ENCODE measurements at regions not wholly inside any gene's neighbourhood (a gene's known extent, or its start where the extent isn't known, plus 50 kb on each side); places are given as distances from the start of the nearest gene placed in this dataset.

DNA sequence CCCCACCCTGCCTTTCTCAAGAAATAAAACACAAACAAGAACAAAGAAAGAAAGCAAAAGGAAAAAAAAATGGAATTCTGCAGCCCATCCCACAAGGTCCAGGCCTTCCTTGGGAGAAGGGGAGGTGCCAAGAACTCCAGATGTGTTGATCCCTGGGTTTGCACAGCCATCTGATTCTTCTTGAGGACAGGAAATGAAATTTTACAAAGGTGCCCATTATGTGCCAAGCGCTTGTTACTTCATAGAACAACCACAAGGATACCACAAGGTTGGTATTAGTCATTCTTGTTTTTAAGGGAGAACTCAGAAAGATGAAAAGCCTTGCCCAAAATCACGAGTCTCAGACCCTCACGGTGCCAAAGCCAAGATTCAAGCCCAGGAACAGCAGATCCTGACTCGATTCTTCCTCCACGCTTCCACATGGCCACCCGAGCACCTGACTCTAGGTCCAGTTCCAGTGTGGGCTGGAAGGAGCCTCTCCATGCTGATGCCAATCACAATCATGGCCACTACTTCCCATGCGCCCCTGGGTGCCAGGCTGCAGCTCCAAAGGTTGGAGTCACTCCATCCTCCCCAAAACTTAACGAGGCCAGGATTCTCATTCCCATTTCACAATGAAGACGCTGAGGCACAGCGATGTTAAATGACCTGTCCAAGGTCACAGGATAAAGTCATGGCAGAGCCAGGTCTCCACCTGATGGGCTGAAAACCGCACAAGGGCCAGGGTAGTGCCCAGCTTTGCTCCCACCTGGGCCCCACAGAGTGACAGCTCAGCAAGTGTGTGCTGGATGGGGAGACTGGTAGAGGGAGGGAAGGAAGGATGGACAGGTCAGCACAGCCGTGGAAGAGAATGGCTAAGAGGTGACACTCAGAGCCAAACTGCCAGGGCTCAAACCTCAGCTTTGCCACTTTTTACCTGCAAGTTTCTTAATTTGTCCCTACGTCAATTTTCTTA, 66.7 kb upstream of the TOP1 start:
- no peak for DNase-seq

DNA sequence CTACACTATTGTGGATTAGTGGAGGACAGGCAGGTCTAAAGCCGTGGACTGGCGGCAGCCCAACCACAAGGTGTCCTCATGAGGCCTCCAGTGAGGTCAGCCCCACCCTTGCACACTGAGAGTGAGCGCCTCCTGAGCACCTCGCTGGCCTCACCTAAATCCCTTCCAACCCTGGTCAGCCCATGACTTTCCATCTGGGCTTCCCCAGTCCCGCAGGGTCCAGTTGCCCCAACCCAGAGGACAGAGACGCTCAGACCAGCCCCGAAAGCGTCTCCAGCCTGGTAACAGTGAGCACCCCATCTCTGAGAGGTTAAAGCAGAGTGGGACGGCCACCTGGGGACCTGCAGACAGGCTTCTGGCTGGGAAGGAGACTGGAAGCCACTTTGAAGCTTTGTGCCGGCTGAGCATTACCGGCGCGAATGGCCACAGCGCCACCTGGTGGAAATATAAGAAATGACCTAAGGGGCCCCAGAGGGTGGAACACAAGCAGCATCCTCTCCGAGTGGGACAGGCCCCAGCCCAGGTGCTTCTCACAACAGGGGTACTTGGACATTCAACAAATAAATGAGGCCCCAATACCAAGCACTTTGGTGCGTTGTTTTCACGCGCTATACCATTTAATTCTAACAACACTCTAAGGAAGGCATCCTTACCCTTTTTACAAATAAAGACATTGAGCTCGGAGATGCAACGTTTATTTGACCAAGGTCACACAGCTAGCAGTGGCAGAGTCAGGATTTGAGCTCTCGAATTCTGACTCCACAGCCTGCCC, 65.7 kb upstream of the TOP1 start:
- DNase-seq: peak; percentile 19

- DNase-seq: no peak
These were observed 65.1 kb upstream of the TOP1 start for GRCh38 chr20:40963505-40963845.

DNA sequence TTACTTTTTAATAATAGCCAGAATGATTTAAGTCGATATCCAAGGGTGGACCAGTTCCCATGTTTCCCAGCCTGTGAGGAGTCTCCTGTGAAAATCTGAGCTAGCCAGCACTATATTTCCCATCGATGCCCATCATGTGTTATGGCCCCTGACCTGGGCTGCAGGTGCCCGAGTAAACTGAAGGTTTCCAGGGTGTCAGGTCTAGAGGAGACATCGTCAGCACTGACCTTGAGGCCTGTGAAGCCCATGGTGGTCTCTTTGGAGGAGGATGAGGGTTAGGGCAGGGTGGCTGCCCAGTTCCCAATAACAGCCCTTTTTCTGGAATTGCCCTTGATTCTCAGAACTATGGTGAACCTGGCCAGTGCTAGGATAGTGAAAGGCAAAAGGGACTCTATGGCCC, 63.0 kb upstream of the TOP1 start:
- DNase-seq: no peak

GRCh38 chr20:40966103-40966502, 62.5 kb upstream of the TOP1 start:
- no peak for DNase-seq

DNA sequence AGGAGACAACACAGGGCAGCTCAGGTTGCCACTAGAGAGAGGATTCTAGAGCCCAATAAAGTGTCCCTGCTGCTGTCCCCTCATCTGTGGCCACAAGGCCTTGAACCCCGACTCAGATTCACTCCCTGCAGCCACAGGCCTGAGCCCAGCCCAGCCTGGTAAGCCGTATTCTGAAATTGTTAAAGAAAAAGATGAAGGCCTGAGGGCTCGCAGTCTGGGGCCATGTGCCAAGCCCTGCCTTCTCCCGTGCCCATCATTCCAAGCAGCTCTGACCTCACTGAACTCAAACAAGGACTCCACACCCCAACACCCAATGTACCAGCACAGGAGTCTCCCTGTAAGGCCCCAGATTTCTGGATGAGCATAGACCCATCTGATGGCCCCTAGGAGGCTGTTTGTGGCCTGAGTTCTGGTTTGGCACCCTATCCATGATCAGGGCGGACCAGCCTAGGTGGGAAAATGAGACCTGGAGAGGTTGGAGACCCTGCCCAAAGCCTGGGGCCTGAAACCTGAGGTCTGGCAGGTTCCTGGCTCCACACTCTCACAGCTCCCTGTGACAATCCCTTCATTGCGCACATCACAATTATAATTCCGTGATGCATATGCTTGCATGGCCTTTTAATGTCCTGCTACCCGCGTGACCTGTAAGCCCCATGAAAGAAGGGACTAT, 62.0 kb upstream of the TOP1 start:
- no peak for DNase-seq

- DNase-seq: no peak
These were observed 60.9 kb upstream of the TOP1 start for GRCh38 chr20:40967700-40968099.

- DNase-seq: peak; percentile 63
These were observed 59.6 kb upstream of the TOP1 start for GRCh38 chr20:40968816-40969562.

- DNase-seq: no peak
These were observed 58.4 kb upstream of the TOP1 start for GRCh38 chr20:40970218-40970617.

DNA sequence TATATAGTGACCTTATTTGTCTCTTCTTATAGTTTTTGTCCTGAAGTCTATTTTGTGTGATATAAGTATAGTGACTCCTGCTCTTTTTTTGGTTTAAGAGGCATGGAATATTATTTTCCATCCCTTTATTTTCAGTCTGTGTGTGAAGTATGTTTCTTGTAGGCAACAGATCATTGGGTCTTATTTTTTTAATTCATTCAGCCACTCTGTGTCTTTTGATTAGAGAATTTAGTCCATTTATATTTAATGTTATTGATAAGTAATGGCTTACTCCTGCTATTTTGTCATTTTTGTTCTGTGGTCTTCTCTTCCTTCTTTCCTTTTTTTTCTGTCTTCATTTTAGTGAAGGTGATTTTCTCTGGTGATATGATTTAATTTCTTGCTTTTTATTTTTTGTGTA, 51.4 kb upstream of the TOP1 start:
- no peak for DNase-seq

- DNase-seq: no peak
These were observed 49.9 kb upstream of the TOP1 start for GRCh38 chr20:40978761-40979160.
